Glutamatergic neuron (in vitro differentiated cells): ENCODE measurements at regions not wholly inside any gene's neighbourhood (a gene's known extent, or its start where the extent isn't known, plus 50 kb on each side); places are given as distances from the start of the nearest gene placed in this dataset.

Experiments used
- DNase-seq: peaks from one replicate; pipeline ENCODE4 v3.0.0; 2022
- H3K27ac Mint-ChIP-seq: one replicate; pipeline ENCODE4 v1.8.0; 2020; ENCODE audit warnings: mild to moderate bottlenecking, mixed read lengths, inconsistent platforms; ENCODE audit not compliant: unreplicated experiment
- H3K27me3 Mint-ChIP-seq: one replicate; pipeline ENCODE4 v1.8.0; 2020; ENCODE audit warnings: mild to moderate bottlenecking, moderate library complexity, mixed read lengths, inconsistent platforms; ENCODE audit not compliant: unreplicated experiment
- H3K36me3 Mint-ChIP-seq: one replicate; pipeline ENCODE4 v1.8.0; 2020; ENCODE audit warnings: mild to moderate bottlenecking, mixed read lengths, inconsistent platforms; ENCODE audit not compliant: unreplicated experiment
- H3K4me1 Mint-ChIP-seq: one replicate; pipeline ENCODE4 v1.8.0; 2020; ENCODE audit warnings: mild to moderate bottlenecking, low read depth, mixed read lengths, inconsistent platforms; ENCODE audit not compliant: unreplicated experiment
- H3K4me3 Mint-ChIP-seq: one replicate; pipeline ENCODE4 v1.8.0; 2020; ENCODE audit warnings: mild to moderate bottlenecking, mixed read lengths, inconsistent platforms; ENCODE audit not compliant: unreplicated experiment
- H3K9me3 Mint-ChIP-seq: one replicate; pipeline ENCODE4 v1.8.0; 2020; ENCODE audit warnings: mild to moderate bottlenecking, moderate library complexity, mixed read lengths, inconsistent platforms; ENCODE audit not compliant: unreplicated experiment
- TF ChIP-seq, protein P1 (sequence below): fragments of 200-600 bp; sonication (generic); IDR thresholded peaks from one replicate; pipeline ENCODE4 v1.5.0; 2021; ENCODE audit not compliant: partially characterized antibody, unreplicated experiment

- Mint-ChIP-seq H3K4me1 (peaks cover 17% of the 10 kb centered on the region), H3K4me3 (no peak overlapping the region), H3K27me3 (no peaks in the 10 kb centered on the region), H3K9me3 (no peaks in the 10 kb centered on the region), H3K27ac (no peak overlapping the region), H3K36me3 (peaks cover 4% of the 10 kb centered on the region)
- TF ChIP-seq, protein P1, sequence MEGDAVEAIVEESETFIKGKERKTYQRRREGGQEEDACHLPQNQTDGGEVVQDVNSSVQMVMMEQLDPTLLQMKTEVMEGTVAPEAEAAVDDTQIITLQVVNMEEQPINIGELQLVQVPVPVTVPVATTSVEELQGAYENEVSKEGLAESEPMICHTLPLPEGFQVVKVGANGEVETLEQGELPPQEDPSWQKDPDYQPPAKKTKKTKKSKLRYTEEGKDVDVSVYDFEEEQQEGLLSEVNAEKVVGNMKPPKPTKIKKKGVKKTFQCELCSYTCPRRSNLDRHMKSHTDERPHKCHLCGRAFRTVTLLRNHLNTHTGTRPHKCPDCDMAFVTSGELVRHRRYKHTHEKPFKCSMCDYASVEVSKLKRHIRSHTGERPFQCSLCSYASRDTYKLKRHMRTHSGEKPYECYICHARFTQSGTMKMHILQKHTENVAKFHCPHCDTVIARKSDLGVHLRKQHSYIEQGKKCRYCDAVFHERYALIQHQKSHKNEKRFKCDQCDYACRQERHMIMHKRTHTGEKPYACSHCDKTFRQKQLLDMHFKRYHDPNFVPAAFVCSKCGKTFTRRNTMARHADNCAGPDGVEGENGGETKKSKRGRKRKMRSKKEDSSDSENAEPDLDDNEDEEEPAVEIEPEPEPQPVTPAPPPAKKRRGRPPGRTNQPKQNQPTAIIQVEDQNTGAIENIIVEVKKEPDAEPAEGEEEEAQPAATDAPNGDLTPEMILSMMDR, result no peak
- DNase-seq, result no peak
These were observed 83.3 kb upstream of the KCNJ15 start for GRCh38 chr21:38173276-38174035.

- no peak overlapping the region for H3K4me3 Mint-ChIP-seq
- H3K27ac Mint-ChIP-seq, result no peak overlapping the region
- TF ChIP-seq, protein P1, result no peak
- no peak for DNase-seq
- peaks cover 4% of the 10 kb centered on the region for H3K36me3 Mint-ChIP-seq
- H3K4me1 Mint-ChIP-seq, result peaks cover 18% of the 10 kb centered on the region
- no peaks in the 10 kb centered on the region for H3K27me3 Mint-ChIP-seq
- no peaks in the 10 kb centered on the region for H3K9me3 Mint-ChIP-seq
These were observed 81.5 kb upstream of the KCNJ15 start for GRCh38 chr21:38175306-38175705.

DNA sequence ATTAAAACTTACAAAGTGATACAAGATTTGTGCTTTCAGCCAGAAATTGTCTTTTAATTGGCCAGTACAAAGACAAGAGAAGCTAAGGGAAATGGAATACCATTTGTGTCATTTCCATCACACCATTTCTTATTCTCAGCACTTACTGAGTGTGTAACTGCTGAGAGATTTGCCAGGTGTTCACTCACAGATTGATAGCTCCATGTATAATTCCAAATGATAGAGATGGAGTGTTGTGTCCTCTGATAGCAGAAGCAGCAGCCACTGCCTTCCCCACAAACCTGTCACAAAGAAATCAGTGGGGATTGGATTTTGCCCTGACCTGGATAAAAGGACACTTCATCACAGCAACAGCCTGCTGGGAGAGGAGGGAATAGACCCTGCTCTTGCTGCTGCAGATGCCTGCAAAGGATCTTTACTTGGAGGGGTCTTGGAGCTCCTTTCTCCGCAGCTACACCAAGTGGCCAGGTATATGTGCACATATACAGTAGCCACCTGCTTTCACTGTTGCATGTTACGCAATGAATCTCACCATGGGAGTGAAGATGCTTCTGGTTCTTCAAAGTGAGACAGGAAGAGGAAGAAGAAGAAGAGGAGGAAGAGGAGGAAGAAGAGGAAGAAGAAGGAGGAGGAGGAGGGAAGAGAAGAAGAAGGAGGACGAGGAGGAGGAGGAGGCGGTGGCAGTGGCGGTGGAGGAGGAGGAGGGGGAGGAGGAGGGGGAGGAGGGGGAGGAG lies 78.7 kb upstream of the KCNJ15 start:
- DNase-seq, result no peak
- Mint-ChIP-seq H3K27ac (no peak overlapping the region), H3K9me3 (peaks cover 2% of the 10 kb centered on the region), H3K36me3 (no peaks in the 10 kb centered on the region), H3K4me3 (no peak overlapping the region), H3K27me3 (peaks cover 1% of the 10 kb centered on the region), H3K4me1 (peaks cover 3% of the 10 kb centered on the region)
- TF ChIP-seq, protein P1, result no peak

DNA sequence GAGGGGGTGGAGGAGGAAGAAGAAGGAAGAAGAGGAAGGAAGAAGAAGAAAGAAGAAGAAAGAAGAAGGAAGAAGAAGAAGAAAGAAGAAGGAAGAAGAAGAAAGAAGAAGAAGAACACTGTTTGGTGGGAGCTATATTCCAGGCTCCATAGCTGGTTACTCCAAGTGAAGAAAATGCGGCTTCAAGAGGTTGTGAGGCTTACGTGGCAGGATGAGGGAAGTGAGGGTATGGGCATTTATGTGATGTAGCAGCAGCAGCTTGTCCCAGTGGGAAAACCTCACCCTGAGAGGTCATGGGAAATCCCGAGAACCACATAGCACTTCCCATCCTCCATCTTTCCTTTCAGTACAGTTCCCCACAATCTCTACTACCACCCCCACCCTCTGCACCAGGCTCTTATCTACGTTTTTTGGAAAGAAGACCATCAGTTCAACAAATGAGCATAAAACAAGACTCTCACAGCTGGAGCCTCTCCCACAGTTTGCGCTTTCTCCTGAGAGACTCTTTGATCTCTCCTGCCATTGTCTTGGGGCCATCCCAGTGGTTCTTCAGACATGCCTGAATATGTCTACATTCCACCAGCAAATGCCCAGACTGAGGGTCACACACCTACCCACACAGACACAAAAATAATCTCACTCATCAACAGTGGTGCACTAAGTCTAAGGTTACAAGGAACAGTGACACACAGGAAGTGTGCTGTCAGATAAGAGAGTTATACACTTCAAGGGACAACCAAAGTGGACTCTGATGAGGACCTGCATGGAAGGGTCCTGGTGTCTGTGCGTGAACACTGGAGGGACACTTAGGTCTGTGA lies 77.9 kb upstream of the KCNJ15 start:
- DNase-seq, result no peak
- no peaks in the 10 kb centered on the region for H3K36me3 Mint-ChIP-seq
- TF ChIP-seq, protein P1, result no peak
- peaks cover 2% of the 10 kb centered on the region for H3K9me3 Mint-ChIP-seq
- peaks cover 3% of the 10 kb centered on the region for H3K4me1 Mint-ChIP-seq
- peaks cover 1% of the 10 kb centered on the region for H3K27me3 Mint-ChIP-seq
- H3K27ac Mint-ChIP-seq, result no peak overlapping the region
- no peak overlapping the region for H3K4me3 Mint-ChIP-seq
